ENCODE measurements at regions not wholly inside any gene's neighbourhood (a gene's known extent, or its start where the extent isn't known, plus 50 kb on each side); places are given as distances from the start of the nearest gene placed in this dataset.

DNA sequence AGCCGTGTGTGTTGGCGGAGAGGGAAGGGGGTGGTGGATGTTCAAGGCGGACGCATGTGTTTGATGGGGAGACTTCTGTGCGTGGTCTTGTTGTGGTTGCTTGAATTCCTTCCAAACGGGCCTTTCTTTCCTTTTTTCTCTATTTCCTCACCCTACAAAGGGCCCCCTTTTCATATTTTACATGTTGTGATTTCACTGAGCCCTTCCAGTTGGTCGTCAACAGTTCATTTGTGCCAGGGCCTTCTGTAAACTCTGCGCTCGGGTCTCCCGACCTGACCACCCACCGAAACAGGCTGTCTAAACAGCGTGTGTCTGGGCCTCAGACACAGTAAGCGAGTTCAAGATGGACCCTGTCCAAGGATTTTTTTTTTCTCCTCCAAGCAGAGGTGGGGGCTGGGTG, 228.4 kb downstream of the IRF8 start:
- no peaks in the 10 kb centered on the region for H3K36me3 ChIP-seq (ENCODE audit: control insufficient read depth, insufficient read depth, low read length)
- DNase-seq (ENCODE audit: extremely low read depth, insufficient read length), result no peak
- no peak overlapping the region for H3K4me3 ChIP-seq (replicated peaks; ENCODE audit: low read depth, low read length)
- TF ChIP-seq, protein P1, sequence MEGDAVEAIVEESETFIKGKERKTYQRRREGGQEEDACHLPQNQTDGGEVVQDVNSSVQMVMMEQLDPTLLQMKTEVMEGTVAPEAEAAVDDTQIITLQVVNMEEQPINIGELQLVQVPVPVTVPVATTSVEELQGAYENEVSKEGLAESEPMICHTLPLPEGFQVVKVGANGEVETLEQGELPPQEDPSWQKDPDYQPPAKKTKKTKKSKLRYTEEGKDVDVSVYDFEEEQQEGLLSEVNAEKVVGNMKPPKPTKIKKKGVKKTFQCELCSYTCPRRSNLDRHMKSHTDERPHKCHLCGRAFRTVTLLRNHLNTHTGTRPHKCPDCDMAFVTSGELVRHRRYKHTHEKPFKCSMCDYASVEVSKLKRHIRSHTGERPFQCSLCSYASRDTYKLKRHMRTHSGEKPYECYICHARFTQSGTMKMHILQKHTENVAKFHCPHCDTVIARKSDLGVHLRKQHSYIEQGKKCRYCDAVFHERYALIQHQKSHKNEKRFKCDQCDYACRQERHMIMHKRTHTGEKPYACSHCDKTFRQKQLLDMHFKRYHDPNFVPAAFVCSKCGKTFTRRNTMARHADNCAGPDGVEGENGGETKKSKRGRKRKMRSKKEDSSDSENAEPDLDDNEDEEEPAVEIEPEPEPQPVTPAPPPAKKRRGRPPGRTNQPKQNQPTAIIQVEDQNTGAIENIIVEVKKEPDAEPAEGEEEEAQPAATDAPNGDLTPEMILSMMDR (IDR thresholded peaks at IDR 0.05; ENCODE audit: insufficient read depth, low read length, poor library complexity, severe bottlenecking), result no peak
- 0 out of 2 replicates have a peak, but pooled peaks cover 2% of the 10 kb centered on the region for H3K27me3 ChIP-seq (replicated peaks; ENCODE audit: control insufficient read depth, insufficient read depth, low read length)

- DNase-seq (ENCODE audit: extremely low read depth, insufficient read length), result no peak
- H3K27me3 ChIP-seq (replicated peaks; ENCODE audit: control insufficient read depth, insufficient read depth, low read length), result 0 out of 2 replicates have a peak, but pooled peaks cover 2% of the 10 kb centered on the region
- H3K36me3 ChIP-seq (ENCODE audit: control insufficient read depth, insufficient read depth, low read length), result no peaks in the 10 kb centered on the region
- no peak overlapping the region for H3K4me3 ChIP-seq (replicated peaks; ENCODE audit: low read depth, low read length)
- TF ChIP-seq, protein P1 (IDR thresholded peaks at IDR 0.05; ENCODE audit: insufficient read depth, low read length, poor library complexity, severe bottlenecking), result no peak
Observed at GRCh38 chr16:86128246-86128645, 229.3 kb downstream of the IRF8 start.

DNA sequence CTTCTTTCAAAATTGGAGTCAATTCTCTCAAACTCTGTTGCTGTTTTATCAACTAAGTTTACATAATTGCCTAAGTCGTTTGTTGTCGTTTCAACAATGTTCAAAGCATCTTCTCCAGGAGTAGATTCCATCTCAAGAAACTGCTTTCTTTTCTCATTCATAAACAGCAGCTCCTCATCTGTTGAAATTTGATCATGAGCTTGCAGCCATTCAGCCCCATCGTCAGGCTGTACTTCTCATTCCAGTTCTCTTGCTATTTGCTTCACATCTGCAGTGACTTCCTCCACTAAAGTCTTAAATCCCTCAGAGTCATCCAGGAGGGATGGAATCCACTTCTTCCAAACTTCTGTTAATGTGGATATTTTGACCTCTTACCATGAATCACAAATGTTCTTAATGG, 230.6 kb downstream of the IRF8 start:
- H3K4me3 ChIP-seq (replicated peaks; ENCODE audit: low read depth, low read length), result no peak overlapping the region
- 0 out of 2 replicates have a peak, but pooled peaks cover 2% of the 10 kb centered on the region for H3K27me3 ChIP-seq (replicated peaks; ENCODE audit: control insufficient read depth, insufficient read depth, low read length)
- no peak for DNase-seq (ENCODE audit: extremely low read depth, insufficient read length)
- no peaks in the 10 kb centered on the region for H3K36me3 ChIP-seq (ENCODE audit: control insufficient read depth, insufficient read depth, low read length)
- TF ChIP-seq, protein P1 (IDR thresholded peaks at IDR 0.05; ENCODE audit: insufficient read depth, low read length, poor library complexity, severe bottlenecking), result no peak

GRCh38 chr16:86133377-86133776, 234.4 kb downstream of the IRF8 start:
- DNase-seq (ENCODE audit: extremely low read depth, insufficient read length), result no peak
- Histone ChIP-seq H3K27me3 (replicated peaks; ENCODE audit: control insufficient read depth, insufficient read depth, low read length) (0 out of 2 replicates have a peak, but pooled peaks cover 1% of the 10 kb centered on the region), H3K4me3 (replicated peaks; ENCODE audit: low read depth, low read length) (no peak overlapping the region), H3K36me3 (ENCODE audit: control insufficient read depth, insufficient read depth, low read length) (no peaks in the 10 kb centered on the region)
- TF ChIP-seq, protein P1 (IDR thresholded peaks at IDR 0.05; ENCODE audit: insufficient read depth, low read length, poor library complexity, severe bottlenecking), result no peak

DNA sequence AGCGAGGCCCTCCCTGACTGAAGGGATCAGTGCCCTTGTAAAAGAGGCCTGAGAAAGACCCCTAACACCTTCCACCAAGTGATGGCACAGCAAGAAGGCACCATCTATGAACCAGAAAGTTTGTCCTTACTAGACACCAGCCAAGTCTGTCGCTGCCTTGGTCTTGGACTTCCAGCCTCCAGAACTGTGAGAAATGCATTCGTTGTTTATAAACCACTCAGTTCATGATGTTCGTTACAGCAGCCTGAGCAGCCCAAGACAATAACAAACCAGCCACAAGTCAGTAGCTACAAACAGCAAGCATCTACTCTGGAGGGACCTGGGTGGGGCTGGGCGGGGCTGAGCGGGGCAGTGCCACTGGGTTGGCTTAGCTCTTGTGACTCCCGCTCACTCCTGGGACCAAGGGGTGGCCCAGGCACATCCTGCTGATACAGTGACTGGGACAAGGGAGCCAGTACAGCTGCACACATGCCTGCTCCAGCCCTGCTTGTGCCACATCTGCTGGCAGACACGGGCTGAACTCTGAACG, 234.9 kb downstream of the IRF8 start:
- DNase-seq (ENCODE audit: extremely low read depth, insufficient read length), result no peak
- no peaks in the 10 kb centered on the region for H3K36me3 ChIP-seq (ENCODE audit: control insufficient read depth, insufficient read depth, low read length)
- H3K27me3 ChIP-seq (replicated peaks; ENCODE audit: control insufficient read depth, insufficient read depth, low read length), result 0 out of 2 replicates have a peak, but pooled peaks cover 2% of the 10 kb centered on the region
- no peak overlapping the region for H3K4me3 ChIP-seq (replicated peaks; ENCODE audit: low read depth, low read length)
- TF ChIP-seq, protein P1 (IDR thresholded peaks at IDR 0.05; ENCODE audit: insufficient read depth, low read length, poor library complexity, severe bottlenecking), result no peak

Data from GM06990 (cell line).